H54 (cell line): ENCODE measurements at regions not wholly inside any gene's neighbourhood (a gene's known extent, or its start where the extent isn't known, plus 50 kb on each side); places are given as distances from the start of the nearest gene placed in this dataset.

Source experiments
- DNase-seq: peaks from one replicate; pipeline ENCODE4 v3.0.0; 2011; ENCODE audit warnings: low spot score, mixed read lengths; ENCODE audit not compliant: insufficient read length
- FAIRE-seq: peaks from 3 replicates; lab custom pipeline; 2011; peaks lifted over from hg19 to GRCh38; lab: Jason Lieb, UNC
- POLR2A ChIP-seq: IDR thresholded peaks from 2 replicates; pipeline ENCODE4 v1.6.1; 2011; ENCODE audit warnings: low read depth, mild to moderate bottlenecking, low read length

- no peak for FAIRE-seq
- TF ChIP-seq POLR2A, result no peak
- DNase-seq, result no peak
Measured at GRCh38 chr22:49580024-49580423, 247.6 kb downstream of the BRD1 start.

- DNase-seq, result no peak
- no peak for TF ChIP-seq POLR2A
- FAIRE-seq, result no peak
Measured at GRCh38 chr22:49577168-49578060, 250.3 kb downstream of the BRD1 start.

- TF ChIP-seq POLR2A, result no peak
- FAIRE-seq (no peak), DNase-seq (no peak)
Measured at GRCh38 chr22:49576241-49577141, 251.2 kb downstream of the BRD1 start.

- no peak for DNase-seq
- FAIRE-seq, result no peak
- TF ChIP-seq POLR2A, result no peak
Measured at GRCh38 chr22:49575703-49576081, 252.0 kb downstream of the BRD1 start.

- no peak for FAIRE-seq
- no peak for TF ChIP-seq POLR2A
- no peak for DNase-seq
Measured at GRCh38 chr22:49574881-49575702, 252.6 kb downstream of the BRD1 start.

GRCh38 chr22:49574205-49574880 is 253.3 kb downstream of the BRD1 start:
- no peak for DNase-seq
- no peak for FAIRE-seq
- TF ChIP-seq POLR2A, result no peak

- FAIRE-seq, result no peak
- DNase-seq, result no peak
- no peak for TF ChIP-seq POLR2A
Measured at GRCh38 chr22:49573109-49573765, 254.4 kb downstream of the BRD1 start.

- no peak for DNase-seq
- no peak for TF ChIP-seq POLR2A
- FAIRE-seq, result no peak
Measured at GRCh38 chr22:49571326-49571725, 256.3 kb downstream of the BRD1 start.

- TF ChIP-seq POLR2A, result no peak
- FAIRE-seq (no peak), DNase-seq (no peak)
Measured at GRCh38 chr22:49570032-49570848, 257.4 kb downstream of the BRD1 start.

- no peak for DNase-seq
- no peak for FAIRE-seq
Measured at GRCh38 chr22:49569286-49570031, 258.2 kb downstream of the BRD1 start.

GRCh38 chr22:49568751-49569285 is 258.9 kb downstream of the BRD1 start:
- DNase-seq (no peak), FAIRE-seq (no peak)
- TF ChIP-seq POLR2A, result no peak

More at GRCh38 chr22:49569286-49570031, 258.2 kb downstream of the BRD1 start:
- no peak for TF ChIP-seq POLR2A
